GM23248 (cell line): ENCODE measurements at regions not wholly inside any gene's neighbourhood (a gene's known extent, or its start where the extent isn't known, plus 50 kb on each side); places are given as distances from the start of the nearest gene placed in this dataset.

ENCODE experiments used
- DNase-seq: peaks from one replicate; pipeline ENCODE4 v3.0.0-alpha.2; 2015
- H2AFZ ChIP-seq: fragments of 200-600 bp; sonication (generic); 2 replicates; pipeline ENCODE4 v1.6.1; 2016; ENCODE audit warnings: antibody characterized with exemption
- H3F3A ChIP-seq: fragments of 200-600 bp; sonication (generic); 2 replicates; pipeline ENCODE4 v1.6.1; 2016; ENCODE audit warnings: mild to moderate bottlenecking, antibody characterized with exemption, mixed run types; ENCODE audit not compliant: insufficient read depth
- H3K27ac ChIP-seq: fragments of 200-600 bp; sonication (generic); 2 replicates; pipeline ENCODE4 v1.5.1; 2016; ENCODE audit warnings: mild to moderate bottlenecking
- H3K27me3 ChIP-seq: fragments of 200-600 bp; sonication (generic); replicated peaks from 2 replicates; pipeline ENCODE4 v1.6.1; 2016; ENCODE audit warnings: mild to moderate bottlenecking; ENCODE audit not compliant: insufficient read depth
- H3K36me3 ChIP-seq: fragments of 200-600 bp; sonication (generic); 2 replicates; pipeline ENCODE4 v1.6.1; 2016; ENCODE audit warnings: low read depth, mild to moderate bottlenecking
- H3K4me1 ChIP-seq: fragments of 200-600 bp; sonication (generic); 2 replicates; pipeline ENCODE4 v1.6.1; 2016; ENCODE audit warnings: mild to moderate bottlenecking; ENCODE audit not compliant: insufficient read depth
- H3K4me2 ChIP-seq: fragments of 200-600 bp; sonication (generic); one replicate; pipeline ENCODE4 v1.6.1; 2016; ENCODE audit warnings: mild to moderate bottlenecking; ENCODE audit not compliant: unreplicated experiment
- H3K4me3 ChIP-seq: fragments of 200-600 bp; sonication (generic); 2 replicates; pipeline ENCODE4 v1.5.1; 2016; ENCODE audit warnings: mild to moderate bottlenecking
- H3K79me2 ChIP-seq: fragments of 200-600 bp; sonication (generic); 2 replicates; pipeline ENCODE4 v1.6.1; 2016; ENCODE audit warnings: mild to moderate bottlenecking; ENCODE audit not compliant: insufficient read depth
- H3K9ac ChIP-seq: fragments of 200-600 bp; sonication (generic); 2 replicates; pipeline ENCODE4 v1.6.1; 2016; ENCODE audit warnings: mild to moderate bottlenecking
- H3K9me2 ChIP-seq: fragments of 200-600 bp; sonication (generic); 2 replicates; pipeline ENCODE4 v1.6.1; 2016; ENCODE audit warnings: mixed run types, mild to moderate bottlenecking, moderate library complexity; ENCODE audit not compliant: insufficient read depth
- H3K9me3 ChIP-seq: fragments of 200-600 bp; sonication (generic); one replicate; pipeline ENCODE4 v1.6.1; 2017; ENCODE audit warnings: low read depth
- H4K20me1 ChIP-seq: fragments of 200-600 bp; sonication (generic); 2 replicates; pipeline ENCODE4 v1.6.0; 2016; ENCODE audit not compliant: insufficient read depth
- EZH2 ChIP-seq: fragments of 200-600 bp; sonication (generic); IDR thresholded peaks from 2 replicates; pipeline ENCODE4 v1.6.1; 2018; ENCODE audit warnings: antibody characterized with exemption, mild to moderate bottlenecking; ENCODE audit not compliant: insufficient read depth, poor library complexity, severe bottlenecking
- EZH2phosphoT487 ChIP-seq: fragments of 200-600 bp; sonication (generic); IDR thresholded peaks from 2 replicates; pipeline ENCODE4 v1.6.1; 2018; ENCODE audit warnings: antibody characterized with exemption, moderate library complexity, mild to moderate bottlenecking, low read depth; ENCODE audit not compliant: insufficient read depth
- WGBS, 2 experiments: methylation state at CpG; one replicate each; pipeline ENCODE4 v1.1.6; 2015 to 2017; ENCODE audit warnings: low lambda C conversion rate in 2 of 2, low coverage in 1 of 2; ENCODE audit errors: missing lambda C conversion rate in 2 of 2; 5-methylcytosine and 5-hydroxymethylcytosine counted together
- in situ Hi-C: fragments of 300-500 bp; cut with MboI; formaldehyde crosslinking; loops from 2 replicates; pipeline ENCODE4 v1.15.0; 2020

DNA sequence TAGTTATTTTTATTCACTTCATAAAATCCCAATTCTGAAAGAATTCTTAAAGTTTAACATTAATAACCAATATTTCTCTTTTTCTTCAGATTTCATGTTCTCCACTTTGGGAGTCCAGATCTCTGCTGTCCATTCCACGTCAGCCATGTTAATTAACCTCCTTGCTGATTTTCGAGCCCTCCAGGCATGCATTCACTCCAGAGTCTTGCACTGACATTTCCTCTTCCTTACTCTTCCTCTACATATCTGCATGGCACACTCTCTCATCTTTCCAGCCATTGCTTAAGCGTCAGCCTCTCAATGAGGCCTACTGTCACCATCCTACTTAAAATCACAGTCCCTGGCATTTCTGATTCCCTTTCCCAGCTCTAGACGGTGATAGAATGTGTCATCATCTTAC is 144.8 kb downstream of the MAD2L1 start:
- no peaks in the 10 kb centered on the region for H3K9me2 ChIP-seq
- no peaks in the 10 kb centered on the region for H3F3A ChIP-seq
- WGBS, 2 experiments = 28 to 29% methylated on average over 4 of the region's 4 CpGs
- H4K20me1 ChIP-seq = no peaks in the 10 kb centered on the region
- H3K27me3 ChIP-seq = peaks cover 6% of the 10 kb centered on the region
- H3K4me2 ChIP-seq = no peak overlapping the region
- TF ChIP-seq EZH2 (no peak), EZH2phosphoT487 (no peak)
- H3K4me3 ChIP-seq = no peak overlapping the region
- in situ Hi-C loops = no loop called here
- H3K9me3 ChIP-seq = no peaks in the 10 kb centered on the region
- no peak overlapping the region for H3K9ac ChIP-seq
- H3K36me3 ChIP-seq = no peaks in the 10 kb centered on the region
- H2AFZ ChIP-seq = no peak overlapping the region
- DNase-seq = no peak
- no peaks in the 10 kb centered on the region for H3K79me2 ChIP-seq
- H3K4me1 ChIP-seq = no peaks in the 10 kb centered on the region
- H3K27ac ChIP-seq = no peak overlapping the region

DNA sequence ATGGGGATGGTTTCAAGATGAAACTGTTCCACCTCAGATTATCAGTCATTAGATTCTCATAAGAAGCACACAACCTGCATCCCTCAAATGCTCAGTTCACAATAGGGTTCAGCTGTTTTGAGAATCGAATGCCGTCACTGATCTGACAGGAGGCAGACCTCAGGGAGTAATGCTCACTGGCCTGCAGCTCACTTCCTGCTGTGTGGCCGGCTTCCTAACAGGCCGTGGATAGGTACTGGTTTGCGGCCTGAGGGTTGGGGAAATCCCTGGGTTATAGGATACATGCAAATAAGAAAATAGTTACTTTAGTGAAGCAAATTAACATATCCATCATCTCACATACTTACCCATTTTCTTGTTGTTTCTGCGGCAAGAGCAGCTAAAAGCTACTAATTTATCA is 160.4 kb downstream of the MAD2L1 start:
- Histone ChIP-seq H4K20me1 (no peaks in the 10 kb centered on the region), H3K4me1 (no peaks in the 10 kb centered on the region), H2AFZ (no peak overlapping the region), H3K27ac (no peak overlapping the region), H3K9me3 (no peaks in the 10 kb centered on the region), H3K4me2 (no peak overlapping the region), H3K27me3 (no peaks in the 10 kb centered on the region), H3K36me3 (no peaks in the 10 kb centered on the region), H3K9me2 (no peaks in the 10 kb centered on the region), H3F3A (no peaks in the 10 kb centered on the region), H3K9ac (no peak overlapping the region), H3K4me3 (no peak overlapping the region), H3K79me2 (no peaks in the 10 kb centered on the region)
- no peak for TF ChIP-seq EZH2
- TF ChIP-seq EZH2phosphoT487 = no peak
- 57 to 58% methylated on average over 6 of the region's 6 CpGs for WGBS, 2 experiments
- no peak for DNase-seq
- in situ Hi-C loops = no loop called here

DNA sequence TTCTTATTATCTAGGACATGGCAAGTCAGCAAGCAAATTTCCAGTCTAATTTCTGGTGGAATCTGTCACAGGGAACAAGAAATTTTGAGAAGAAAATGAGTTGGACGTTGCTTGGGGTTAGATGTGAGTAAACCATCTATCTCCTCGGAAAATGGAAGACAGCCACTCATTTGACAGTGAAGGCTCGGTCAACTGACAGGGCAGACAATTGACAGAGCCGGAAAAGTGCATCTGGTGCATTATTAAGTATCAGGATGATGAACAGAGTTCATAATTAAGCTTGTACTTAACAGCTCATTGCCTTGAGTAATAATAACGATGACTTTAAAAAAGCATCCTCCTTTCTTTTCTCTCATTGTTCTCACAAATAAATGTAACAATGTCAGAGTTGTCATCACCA is 168.4 kb downstream of the MAD2L1 start:
- Histone ChIP-seq H3K9me2 (no peaks in the 10 kb centered on the region), H3K4me3 (no peak overlapping the region), H3K4me2 (no peak overlapping the region), H3K27ac (no peak overlapping the region), H2AFZ (no peak overlapping the region), H3K9ac (no peak overlapping the region), H4K20me1 (no peaks in the 10 kb centered on the region), H3K4me1 (no peaks in the 10 kb centered on the region), H3K9me3 (no peaks in the 10 kb centered on the region), H3F3A (no peaks in the 10 kb centered on the region), H3K79me2 (no peaks in the 10 kb centered on the region), H3K36me3 (no peaks in the 10 kb centered on the region), H3K27me3 (peaks cover 8% of the 10 kb centered on the region; the same call in 1 of the 2 replicates)
- TF ChIP-seq EZH2 (no peak), EZH2phosphoT487 (no peak)
- WGBS, 2 experiments = 2% methylated on average over 5 of the region's 5 CpGs
- DNase-seq = no peak
- in situ Hi-C loops = no loop called here

DNA sequence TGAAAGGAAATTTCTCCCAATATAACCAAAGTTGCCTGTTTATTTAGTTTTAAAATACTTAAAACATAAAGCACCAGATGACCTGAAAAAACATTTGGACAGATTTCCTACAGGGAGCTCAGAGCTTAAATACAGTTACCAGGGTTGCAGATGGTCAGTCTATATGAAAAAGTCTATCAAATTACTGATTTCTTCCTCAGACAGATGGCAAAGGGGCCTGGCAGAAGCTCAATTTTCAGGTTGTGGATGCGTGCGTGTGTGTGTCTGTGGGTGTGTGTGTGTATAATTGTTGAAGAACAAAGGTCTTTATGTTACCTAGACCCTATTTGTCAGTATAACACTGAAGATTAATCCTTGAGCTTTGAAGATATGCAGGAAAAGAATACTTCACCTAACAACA is 169.4 kb downstream of the MAD2L1 start:
- no peaks in the 10 kb centered on the region for H4K20me1 ChIP-seq
- no peaks in the 10 kb centered on the region for H3K9me2 ChIP-seq
- H3K9me3 ChIP-seq = no peaks in the 10 kb centered on the region
- 59 to 69% methylated on average over 2 of the region's 2 CpGs for WGBS, 2 experiments
- H3K27me3 ChIP-seq = peaks cover 15% of the 10 kb centered on the region; the same call in 1 of the 2 replicates
- in situ Hi-C loops = no loop called here
- no peak overlapping the region for H2AFZ ChIP-seq
- H3F3A ChIP-seq = no peaks in the 10 kb centered on the region
- DNase-seq = no peak
- H3K4me2 ChIP-seq = no peak overlapping the region
- H3K4me3 ChIP-seq = no peak overlapping the region
- no peak overlapping the region for H3K27ac ChIP-seq
- H3K4me1 ChIP-seq = no peaks in the 10 kb centered on the region
- no peaks in the 10 kb centered on the region for H3K79me2 ChIP-seq
- TF ChIP-seq EZH2 (no peak), EZH2phosphoT487 (no peak)
- H3K36me3 ChIP-seq = no peaks in the 10 kb centered on the region
- H3K9ac ChIP-seq = no peak overlapping the region

DNA sequence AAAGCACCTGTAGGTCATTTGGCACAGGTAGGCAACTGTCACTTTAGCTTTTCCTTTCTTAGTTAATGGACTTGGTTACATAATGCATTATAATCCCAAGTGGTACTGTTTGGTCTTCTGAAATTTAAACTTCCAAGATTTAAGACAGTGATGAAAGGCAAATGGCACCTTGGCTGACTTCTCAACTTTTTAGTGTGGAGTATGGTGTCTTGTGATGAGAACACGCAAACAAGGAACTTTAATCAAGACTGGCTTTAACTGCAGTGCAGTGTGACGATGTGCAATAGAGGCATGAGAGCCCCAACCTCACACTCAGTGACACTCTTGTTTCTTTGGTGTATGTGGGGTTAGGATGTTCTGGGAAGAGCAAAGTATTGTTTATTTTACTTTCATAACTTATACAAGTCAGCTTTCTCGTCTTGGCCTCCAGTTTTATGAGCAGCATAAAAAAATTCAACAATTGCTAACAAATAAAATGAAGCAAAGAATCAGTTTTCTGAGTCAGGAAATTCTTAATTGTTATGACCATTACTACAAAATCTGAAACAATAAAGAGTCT is 171.9 kb downstream of the MAD2L1 start:
- H3K9me3 ChIP-seq = no peaks in the 10 kb centered on the region
- no peak overlapping the region for H3K4me3 ChIP-seq
- H3K79me2 ChIP-seq = no peaks in the 10 kb centered on the region
- H3K27me3 ChIP-seq = peaks cover 23% of the 10 kb centered on the region; the same call in 1 of the 2 replicates
- 12 to 13% methylated on average over 3 of the region's 3 CpGs for WGBS, 2 experiments
- H3K9ac ChIP-seq = no peak overlapping the region
- in situ Hi-C loops = no loop called here
- H4K20me1 ChIP-seq = no peaks in the 10 kb centered on the region
- no peaks in the 10 kb centered on the region for H3K4me1 ChIP-seq
- H3K27ac ChIP-seq = no peak overlapping the region
- H3K36me3 ChIP-seq = no peaks in the 10 kb centered on the region
- no peaks in the 10 kb centered on the region for H3K9me2 ChIP-seq
- DNase-seq = no peak
- TF ChIP-seq EZH2 = no peak
- no peak for TF ChIP-seq EZH2phosphoT487
- no peak overlapping the region for H2AFZ ChIP-seq
- H3F3A ChIP-seq = no peaks in the 10 kb centered on the region
- H3K4me2 ChIP-seq = no peak overlapping the region
